Loucy (cell line): ENCODE measurements at regions not wholly inside any gene's neighbourhood (a gene's known extent, or its start where the extent isn't known, plus 50 kb on each side); places are given as distances from the start of the nearest gene placed in this dataset.

Source experiments
- H2AFZ ChIP-seq: fragments of 200-600 bp; sonication (generic); 2 replicates; pipeline ENCODE4 v1.6.0; 2016; ENCODE audit warnings: antibody characterized with exemption, mild to moderate bottlenecking, low read length, moderate library complexity
- H3F3A ChIP-seq: fragments of 200-600 bp; 2 replicates; pipeline ENCODE4 v1.6.0; 2016; ENCODE audit warnings: antibody characterized with exemption, low read depth, mild to moderate bottlenecking
- H3K27me3 ChIP-seq: fragments of 200-600 bp; sonication (generic); 2 replicates; pipeline ENCODE4 v1.6.1; 2014; ENCODE audit warnings: low read length, mild to moderate bottlenecking; ENCODE audit not compliant: insufficient read depth, poor library complexity, severe bottlenecking
- H3K36me3 ChIP-seq: fragments of 200-600 bp; sonication (generic); 2 replicates; pipeline ENCODE4 v1.6.1; 2016; ENCODE audit warnings: low read length; ENCODE audit not compliant: insufficient read depth
- H3K4me1 ChIP-seq: fragments of 200-600 bp; sonication (generic); 2 replicates; pipeline ENCODE4 v1.5.1; 2014; ENCODE audit warnings: low read length, mild to moderate bottlenecking; ENCODE audit not compliant: insufficient read depth, poor library complexity, severe bottlenecking
- H3K4me2 ChIP-seq: fragments of 200-600 bp; sonication (generic); 2 replicates; pipeline ENCODE4 v1.6.0; 2014; ENCODE audit warnings: antibody characterized with exemption, low read length, low read depth, mild to moderate bottlenecking; ENCODE audit not compliant: poor library complexity, severe bottlenecking
- H3K4me3 ChIP-seq: fragments of 200-600 bp; sonication (generic); 2 replicates; pipeline ENCODE4 v1.5.1; 2014; ENCODE audit warnings: low read length, mild to moderate bottlenecking, mixed read lengths; ENCODE audit not compliant: poor library complexity, severe bottlenecking
- H3K79me2 ChIP-seq: fragments of 200-600 bp; sonication (generic); 2 replicates; pipeline ENCODE4 v1.6.1; 2014; ENCODE audit warnings: low read length; ENCODE audit not compliant: insufficient read depth
- H3K9ac ChIP-seq: fragments of 200-600 bp; sonication (generic); 2 replicates; pipeline ENCODE4 v1.6.0; 2014; ENCODE audit warnings: mild to moderate bottlenecking, low read depth, low read length, moderate library complexity; ENCODE audit not compliant: poor library complexity, severe bottlenecking
- H3K9me2 ChIP-seq: fragments of 200-600 bp; sonication (generic); replicated peaks from 2 replicates; pipeline ENCODE4 v1.6.1; 2016; ENCODE audit warnings: low read depth, low read length, mixed read lengths
- H3K9me3 ChIP-seq: fragments of 200-600 bp; sonication (generic); 2 replicates; pipeline ENCODE4 v1.6.1; 2014; ENCODE audit warnings: mild to moderate bottlenecking, antibody characterized with exemption, low read length, low read depth; ENCODE audit not compliant: insufficient read depth
- H4K20me1 ChIP-seq: fragments of 200-600 bp; sonication (generic); 2 replicates; pipeline ENCODE4 v1.6.0; 2014; ENCODE audit warnings: antibody characterized with exemption, low read length, mild to moderate bottlenecking; ENCODE audit not compliant: insufficient read depth, poor library complexity, severe bottlenecking
- EZH2phosphoT487 ChIP-seq: fragments of 200-600 bp; IDR thresholded peaks from 2 replicates; pipeline ENCODE4 v1.6.1; 2018; ENCODE audit warnings: antibody characterized with exemption, mild to moderate bottlenecking, moderate library complexity, borderline replicate concordance
- TF ChIP-seq, protein P1 (sequence below): fragments of 200-600 bp; sonication (generic); conservative IDR thresholded peaks from 2 replicates; pipeline ENCODE4 v1.5.1; 2014; ENCODE audit warnings: mild to moderate bottlenecking, antibody characterized with exemption, low read length

DNA sequence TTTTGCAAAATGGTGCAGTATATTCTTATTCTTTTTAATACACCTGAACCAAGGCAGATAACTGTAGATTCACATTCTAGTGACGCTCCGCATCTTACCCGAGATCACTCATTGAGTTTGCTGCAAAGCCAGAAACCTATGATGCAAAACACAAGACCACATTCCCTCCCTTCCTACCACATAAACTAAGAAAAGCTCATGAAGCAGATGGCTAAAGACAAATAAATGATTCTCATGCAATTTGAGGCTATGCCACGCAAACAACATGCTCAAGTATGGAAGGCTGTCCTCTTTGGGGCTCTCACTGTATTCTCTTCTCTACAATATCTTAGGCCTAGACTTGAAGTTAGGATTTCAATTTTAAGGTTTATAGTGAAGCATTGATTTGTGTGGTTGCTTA is 95.0 kb upstream of the BMPER start:
- no peak overlapping the region for H3K4me2 ChIP-seq
- no peaks in the 10 kb centered on the region for H4K20me1 ChIP-seq
- no peak overlapping the region for H3K4me3 ChIP-seq
- no peaks in the 10 kb centered on the region for H3K9me3 ChIP-seq
- no peaks in the 10 kb centered on the region for H3K36me3 ChIP-seq
- H3K9ac ChIP-seq: no peak overlapping the region
- H2AFZ ChIP-seq: no peak overlapping the region
- no peaks in the 10 kb centered on the region for H3K79me2 ChIP-seq
- H3K9me2 ChIP-seq: no peaks in the 10 kb centered on the region
- no peaks in the 10 kb centered on the region for H3F3A ChIP-seq
- no peaks in the 10 kb centered on the region for H3K4me1 ChIP-seq
- no peaks in the 10 kb centered on the region for H3K27me3 ChIP-seq
- TF ChIP-seq, protein P1, sequence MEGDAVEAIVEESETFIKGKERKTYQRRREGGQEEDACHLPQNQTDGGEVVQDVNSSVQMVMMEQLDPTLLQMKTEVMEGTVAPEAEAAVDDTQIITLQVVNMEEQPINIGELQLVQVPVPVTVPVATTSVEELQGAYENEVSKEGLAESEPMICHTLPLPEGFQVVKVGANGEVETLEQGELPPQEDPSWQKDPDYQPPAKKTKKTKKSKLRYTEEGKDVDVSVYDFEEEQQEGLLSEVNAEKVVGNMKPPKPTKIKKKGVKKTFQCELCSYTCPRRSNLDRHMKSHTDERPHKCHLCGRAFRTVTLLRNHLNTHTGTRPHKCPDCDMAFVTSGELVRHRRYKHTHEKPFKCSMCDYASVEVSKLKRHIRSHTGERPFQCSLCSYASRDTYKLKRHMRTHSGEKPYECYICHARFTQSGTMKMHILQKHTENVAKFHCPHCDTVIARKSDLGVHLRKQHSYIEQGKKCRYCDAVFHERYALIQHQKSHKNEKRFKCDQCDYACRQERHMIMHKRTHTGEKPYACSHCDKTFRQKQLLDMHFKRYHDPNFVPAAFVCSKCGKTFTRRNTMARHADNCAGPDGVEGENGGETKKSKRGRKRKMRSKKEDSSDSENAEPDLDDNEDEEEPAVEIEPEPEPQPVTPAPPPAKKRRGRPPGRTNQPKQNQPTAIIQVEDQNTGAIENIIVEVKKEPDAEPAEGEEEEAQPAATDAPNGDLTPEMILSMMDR: no peak
- no peak for TF ChIP-seq EZH2phosphoT487

GRCh38 chr7:33813331-33813730 is 92.0 kb upstream of the BMPER start:
- Histone ChIP-seq H2AFZ (no peak overlapping the region), H4K20me1 (no peaks in the 10 kb centered on the region), H3K4me2 (no peak overlapping the region), H3K4me1 (no peaks in the 10 kb centered on the region), H3K9me2 (no peaks in the 10 kb centered on the region), H3K27me3 (no peaks in the 10 kb centered on the region), H3F3A (no peaks in the 10 kb centered on the region), H3K9ac (no peak overlapping the region), H3K4me3 (no peak overlapping the region), H3K79me2 (no peaks in the 10 kb centered on the region), H3K36me3 (no peaks in the 10 kb centered on the region), H3K9me3 (no peaks in the 10 kb centered on the region)
- TF ChIP-seq, protein P1: no peak
- TF ChIP-seq EZH2phosphoT487: no peak

- TF ChIP-seq EZH2phosphoT487: no peak
- TF ChIP-seq, protein P1: no peak
- H3K79me2 ChIP-seq: no peaks in the 10 kb centered on the region
- no peak overlapping the region for H3K9ac ChIP-seq
- H3K9me3 ChIP-seq: no peaks in the 10 kb centered on the region
- no peaks in the 10 kb centered on the region for H3K27me3 ChIP-seq
- H4K20me1 ChIP-seq: no peaks in the 10 kb centered on the region
- H2AFZ ChIP-seq: no peak overlapping the region
- no peak overlapping the region for H3K4me2 ChIP-seq
- no peaks in the 10 kb centered on the region for H3K9me2 ChIP-seq
- no peaks in the 10 kb centered on the region for H3K36me3 ChIP-seq
- no peaks in the 10 kb centered on the region for H3K4me1 ChIP-seq
- H3K4me3 ChIP-seq: no peak overlapping the region
- H3F3A ChIP-seq: no peaks in the 10 kb centered on the region
These were observed 90.9 kb upstream of the BMPER start for GRCh38 chr7:33814400-33814799.
